BJ (cell line): ENCODE measurements at regions not wholly inside any gene's neighbourhood (a gene's known extent, or its start where the extent isn't known, plus 50 kb on each side); places are given as distances from the start of the nearest gene placed in this dataset.

Source experiments
- CTCF ChIA-PET: fragments of 350-600 bp; formaldehyde crosslinking; extraction: SDS; loops from one replicate; lab custom pipeline; 2021; ENCODE audit warnings: antibody characterized with exemption, inconsistent platforms; lab: Yijun Ruan, JAX
- POLR2A ChIA-PET: fragments of 300-600 bp; sonication (Branson Sonifier 250); formaldehyde crosslinking; extraction: SDS; loops from one replicate; lab custom pipeline; 2021; ENCODE audit warnings: antibody characterized with exemption; lab: Charles Lee
- DNase-seq: peaks from one replicate; pipeline ENCODE4 v3.0.0-alpha.2; 2011; ENCODE audit warnings: low read depth
- H3K27me3 ChIP-seq: 2 replicates; pipeline ENCODE4 v1.6.0; 2011; ENCODE audit warnings: low read length; ENCODE audit not compliant: control insufficient read depth, insufficient read depth
- H3K36me3 ChIP-seq: 2 replicates; pipeline ENCODE4 v1.5.1; 2011; ENCODE audit warnings: low read length; ENCODE audit not compliant: control insufficient read depth, insufficient read depth
- H3K4me3 ChIP-seq: 2 replicates; pipeline ENCODE4 v1.5.1; 2011; ENCODE audit warnings: low read depth, mild to moderate bottlenecking, control low read depth, low read length
- CTCF ChIP-seq: IDR thresholded peaks from 2 replicates; pipeline ENCODE4 v1.5.1; 2011; ENCODE audit warnings: low read depth, mild to moderate bottlenecking, control low read depth, inconsistent platforms, low read length, moderate library complexity; ENCODE audit not compliant: insufficient read depth

GRCh38 chr2:81648370-81648769 lies 1343.8 kb upstream of the LRRTM1 start:
- Histone ChIP-seq H3K36me3 (no peaks in the 10 kb centered on the region), H3K27me3 (no peaks in the 10 kb centered on the region), H3K4me3 (no peak overlapping the region)
- POLR2A ChIA-PET = no interaction called here
- CTCF ChIA-PET = no interaction called here
- no peak for DNase-seq
- no peak for TF ChIP-seq CTCF

DNA sequence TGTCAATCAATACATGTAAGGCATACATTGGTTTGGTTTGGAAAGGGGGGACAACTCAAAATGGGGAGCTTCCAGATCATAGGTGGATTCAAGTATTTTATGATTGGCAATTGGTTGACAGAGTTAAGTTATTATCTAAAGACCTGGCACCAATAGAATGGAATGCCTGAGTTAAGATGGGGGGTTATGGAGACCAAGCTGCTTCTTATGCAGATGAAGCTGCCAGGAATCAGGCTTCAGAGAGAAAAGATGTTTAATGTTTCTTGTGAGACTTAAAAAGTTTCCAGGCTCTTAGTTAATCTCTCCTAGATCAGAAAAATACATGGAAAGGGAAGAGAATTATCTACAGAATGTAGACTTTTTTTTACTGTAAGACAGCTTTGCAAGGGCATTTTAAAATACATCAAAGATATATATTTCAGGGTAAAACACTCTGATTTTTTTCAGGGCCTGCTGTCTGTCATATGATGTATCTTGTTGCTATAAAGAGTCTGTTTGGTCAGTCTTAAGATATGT lies 1343.2 kb upstream of the LRRTM1 start:
- no peaks in the 10 kb centered on the region for H3K27me3 ChIP-seq
- no peak for DNase-seq
- no peaks in the 10 kb centered on the region for H3K36me3 ChIP-seq
- CTCF ChIA-PET = no interaction called here
- no peak overlapping the region for H3K4me3 ChIP-seq
- no peak for TF ChIP-seq CTCF
- POLR2A ChIA-PET = no interaction called here

DNA sequence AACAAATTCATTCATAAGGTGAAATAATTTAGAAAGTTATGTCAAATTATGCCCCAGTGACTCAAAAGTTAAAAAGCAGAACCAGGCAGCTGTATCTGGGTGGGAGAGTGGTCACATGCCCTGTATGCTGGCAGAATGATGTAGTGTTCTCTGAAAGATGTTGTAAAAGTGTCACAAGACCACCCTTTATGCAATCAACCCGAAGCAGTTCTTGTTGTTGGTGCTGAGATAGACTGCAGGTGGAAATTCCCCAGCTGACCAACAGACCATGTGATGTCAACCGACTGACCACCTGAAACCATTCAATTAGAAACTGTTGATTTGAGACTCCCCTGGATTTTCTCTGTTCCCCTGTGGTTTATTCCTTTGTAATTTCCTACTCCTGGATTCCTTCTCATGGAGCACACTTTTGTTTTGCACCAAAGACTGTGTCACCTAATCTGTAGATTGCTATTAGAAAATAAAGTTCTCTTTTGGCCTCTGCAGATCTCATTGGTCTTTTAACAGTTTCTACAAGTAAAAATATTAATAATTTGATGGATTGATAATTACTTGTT lies 1341.3 kb upstream of the LRRTM1 start:
- CTCF ChIA-PET = no interaction called here
- DNase-seq = no peak
- H3K36me3 ChIP-seq = no peaks in the 10 kb centered on the region
- POLR2A ChIA-PET = no interaction called here
- no peak overlapping the region for H3K4me3 ChIP-seq
- TF ChIP-seq CTCF = no peak
- H3K27me3 ChIP-seq = no peaks in the 10 kb centered on the region

- TF ChIP-seq CTCF = no peak
- Histone ChIP-seq H3K4me3 (no peak overlapping the region), H3K36me3 (no peaks in the 10 kb centered on the region), H3K27me3 (no peaks in the 10 kb centered on the region)
- ChIA-PET POLR2A (no interaction called here), CTCF (no interaction called here)
- DNase-seq = no peak
Measured at GRCh38 chr2:81644189-81644588, 1339.6 kb upstream of the LRRTM1 start.

DNA sequence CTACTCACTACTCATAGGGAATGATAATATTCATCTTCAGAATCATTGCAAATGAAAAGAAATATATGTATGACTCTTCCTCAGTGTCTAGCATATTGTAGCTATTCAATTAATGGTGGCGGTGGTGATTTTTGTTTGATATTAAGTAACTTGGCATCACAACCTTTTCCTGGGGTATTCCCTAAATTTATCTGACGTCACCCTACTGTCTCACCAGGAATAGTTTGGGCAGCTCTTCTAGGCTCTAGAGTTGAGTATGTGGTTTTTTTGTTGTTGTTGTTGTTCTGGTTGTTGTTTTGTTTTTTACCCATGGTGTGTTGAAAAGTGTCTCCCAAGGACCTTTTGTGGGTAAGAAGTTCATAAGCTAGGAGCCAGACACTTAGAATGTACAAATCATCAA lies 1320.3 kb upstream of the LRRTM1 start:
- no peak overlapping the region for H3K4me3 ChIP-seq
- CTCF ChIA-PET = no interaction called here
- DNase-seq = no peak
- no peaks in the 10 kb centered on the region for H3K36me3 ChIP-seq
- POLR2A ChIA-PET = no interaction called here
- no peak for TF ChIP-seq CTCF
- no peaks in the 10 kb centered on the region for H3K27me3 ChIP-seq
